Left ventricle myocardium inferior (tissue), 1 donor: ENCODE measurements at regions not wholly inside any gene's neighbourhood (a gene's known extent, or its start where the extent isn't known, plus 50 kb on each side); places are given as distances from the start of the nearest gene placed in this dataset.

Source experiments
- DNase-seq: peaks from one replicate; pipeline ENCODE4 v3.0.0-alpha.2; 2020
- H3K27ac ChIP-seq: fragments of 200-600 bp; replicated peaks from 2 replicates; pipeline ENCODE4 v1.8.0; 2021
- H3K27me3 ChIP-seq: fragments of 200-600 bp; 2 replicates; pipeline ENCODE4 v1.8.0; 2021; ENCODE audit warnings: low read depth
- H3K36me3 ChIP-seq: fragments of 200-600 bp; 2 replicates; pipeline ENCODE4 v1.8.0; 2021
- H3K4me1 ChIP-seq: fragments of 200-600 bp; 2 replicates; pipeline ENCODE4 v1.8.0; 2021
- H3K4me3 ChIP-seq: fragments of 200-600 bp; 2 replicates; pipeline ENCODE4 v1.8.0; 2021; ENCODE audit warnings: mild to moderate bottlenecking, moderate library complexity
- H3K9me3 ChIP-seq: fragments of 200-600 bp; replicated peaks from 2 replicates; pipeline ENCODE4 v1.8.0; 2021
- intact Hi-C: fragments of 100-400 bp; cut with micrococcal nuclease; formaldehyde crosslinking; loops from one replicate; pipeline ENCODE4 v1.11.0; 2022
- TF ChIP-seq, protein P1 (sequence below): fragments of 200-600 bp; IDR thresholded peaks from 2 replicates; pipeline ENCODE4 v1.8.0; 2021; ENCODE audit warnings: antibody characterized with exemption, mild to moderate bottlenecking, borderline replicate concordance
- donor health status: DM: no; HTN: yes; CAD: no; lungs with severe emphysema.

GRCh38 chr16:52834736-52835465 is 217.8 kb downstream of the CHD9NB start:
- no peak overlapping the region for H3K4me3 ChIP-seq
- TF ChIP-seq, protein P1, sequence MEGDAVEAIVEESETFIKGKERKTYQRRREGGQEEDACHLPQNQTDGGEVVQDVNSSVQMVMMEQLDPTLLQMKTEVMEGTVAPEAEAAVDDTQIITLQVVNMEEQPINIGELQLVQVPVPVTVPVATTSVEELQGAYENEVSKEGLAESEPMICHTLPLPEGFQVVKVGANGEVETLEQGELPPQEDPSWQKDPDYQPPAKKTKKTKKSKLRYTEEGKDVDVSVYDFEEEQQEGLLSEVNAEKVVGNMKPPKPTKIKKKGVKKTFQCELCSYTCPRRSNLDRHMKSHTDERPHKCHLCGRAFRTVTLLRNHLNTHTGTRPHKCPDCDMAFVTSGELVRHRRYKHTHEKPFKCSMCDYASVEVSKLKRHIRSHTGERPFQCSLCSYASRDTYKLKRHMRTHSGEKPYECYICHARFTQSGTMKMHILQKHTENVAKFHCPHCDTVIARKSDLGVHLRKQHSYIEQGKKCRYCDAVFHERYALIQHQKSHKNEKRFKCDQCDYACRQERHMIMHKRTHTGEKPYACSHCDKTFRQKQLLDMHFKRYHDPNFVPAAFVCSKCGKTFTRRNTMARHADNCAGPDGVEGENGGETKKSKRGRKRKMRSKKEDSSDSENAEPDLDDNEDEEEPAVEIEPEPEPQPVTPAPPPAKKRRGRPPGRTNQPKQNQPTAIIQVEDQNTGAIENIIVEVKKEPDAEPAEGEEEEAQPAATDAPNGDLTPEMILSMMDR = no peak
- no peak overlapping the region for H3K27ac ChIP-seq
- no peaks in the 10 kb centered on the region for H3K36me3 ChIP-seq
- H3K9me3 ChIP-seq = no peaks in the 10 kb centered on the region
- intact Hi-C loops = no loop called here
- H3K27me3 ChIP-seq = no peaks in the 10 kb centered on the region
- no peak for DNase-seq
- H3K4me1 ChIP-seq = no peaks in the 10 kb centered on the region

GRCh38 chr16:52832771-52833170 is 219.9 kb downstream of the CHD9NB start:
- H3K4me1 ChIP-seq = no peaks in the 10 kb centered on the region
- no peak for DNase-seq

GRCh38 chr16:52827456-52827855 is 225.2 kb downstream of the CHD9NB start:
- Histone ChIP-seq H3K27ac (no peak overlapping the region), H3K27me3 (no peaks in the 10 kb centered on the region), H3K9me3 (no peaks in the 10 kb centered on the region), H3K36me3 (no peaks in the 10 kb centered on the region), H3K4me3 (no peak overlapping the region), H3K4me1 (no peaks in the 10 kb centered on the region)
- no peak for DNase-seq
- TF ChIP-seq, protein P1 = no peak
- intact Hi-C loops = no loop called here

More at GRCh38 chr16:52832771-52833170, 219.9 kb downstream of the CHD9NB start:
- TF ChIP-seq, protein P1 = no peak
- H3K9me3 ChIP-seq = no peaks in the 10 kb centered on the region
- no peak overlapping the region for H3K27ac ChIP-seq
- H3K27me3 ChIP-seq = no peaks in the 10 kb centered on the region
- H3K36me3 ChIP-seq = no peaks in the 10 kb centered on the region
- intact Hi-C loops = no loop called here
- no peak overlapping the region for H3K4me3 ChIP-seq

- no peak overlapping the region for H3K4me3 ChIP-seq
- TF ChIP-seq, protein P1 = no peak
- DNase-seq = no peak
- no peaks in the 10 kb centered on the region for H3K4me1 ChIP-seq
- no peaks in the 10 kb centered on the region for H3K36me3 ChIP-seq
- H3K27ac ChIP-seq = no peak overlapping the region
- no peaks in the 10 kb centered on the region for H3K9me3 ChIP-seq
- H3K27me3 ChIP-seq = no peaks in the 10 kb centered on the region
- intact Hi-C loops = no loop called here
Measured at GRCh38 chr16:52825892-52826291, 226.8 kb downstream of the CHD9NB start.

DNA sequence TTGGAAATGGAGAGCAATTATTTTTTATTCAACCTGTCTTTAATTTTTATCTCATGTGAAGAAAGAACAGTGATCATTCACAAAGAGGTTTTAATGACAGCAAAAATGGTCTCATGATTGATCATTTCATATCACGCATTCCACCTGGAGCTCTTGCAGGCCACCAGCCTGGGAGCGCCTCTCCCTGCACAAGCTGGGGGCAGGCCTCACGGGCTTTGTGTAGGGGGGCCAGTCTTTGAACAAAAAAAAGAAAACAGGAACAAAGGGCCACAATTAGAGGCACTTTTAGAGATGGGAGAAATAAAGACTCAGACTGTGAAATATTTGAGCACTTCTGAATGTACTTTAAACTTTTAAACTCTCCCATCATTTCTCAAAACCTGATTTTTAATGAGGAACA is 232.9 kb downstream of the CHD9NB start:
- Histone ChIP-seq H3K36me3 (no peaks in the 10 kb centered on the region), H3K9me3 (no peaks in the 10 kb centered on the region), H3K27ac (no peak overlapping the region), H3K4me3 (no peak overlapping the region), H3K4me1 (no peaks in the 10 kb centered on the region), H3K27me3 (no peaks in the 10 kb centered on the region)
- TF ChIP-seq, protein P1 = no peak
- DNase-seq = no peak
- intact Hi-C loops = no loop called here
